ENCODE measurements at regions not wholly inside any gene's neighbourhood (a gene's known extent, or its start where the extent isn't known, plus 50 kb on each side); places are given as distances from the start of the nearest gene placed in this dataset.

DNA sequence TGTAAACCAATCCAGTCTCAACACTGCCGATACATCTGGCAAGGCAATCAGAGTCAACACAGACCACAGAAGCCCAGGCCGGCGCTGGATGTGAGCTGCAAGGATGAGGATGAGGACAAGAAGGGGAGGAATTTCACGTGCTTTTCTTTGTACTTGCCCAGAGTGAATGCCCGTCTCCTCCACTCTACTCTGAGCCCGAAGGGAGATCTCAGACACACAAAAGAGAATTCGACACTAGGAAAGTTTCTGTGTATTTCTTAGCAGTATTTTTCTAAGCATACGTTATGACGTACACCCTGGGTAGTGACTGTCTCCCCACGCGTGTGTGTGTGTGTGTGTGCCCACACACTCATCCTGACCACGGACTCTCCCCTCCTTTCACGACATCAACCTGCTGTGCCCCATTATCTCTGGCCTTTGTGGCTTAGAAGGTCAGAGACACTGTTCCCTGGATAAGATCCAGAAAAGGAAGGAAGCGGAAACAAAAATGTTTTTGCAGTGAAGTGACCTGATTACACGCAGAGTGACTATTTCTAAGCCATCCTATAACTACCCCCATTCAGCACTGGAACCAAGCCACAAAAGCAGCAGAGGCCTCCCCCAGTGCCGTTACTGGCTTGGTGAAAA is 227.3 kb upstream of the DAPK1 start:
- 29 to 38% methylated on average over 13 to 16 of the region's 16 CpGs for WGBS, 2 donors
- H3K4me3 ChIP-seq, result peak overlapping the region in 1 of 4 donors; percentile 5
- no peaks in the 10 kb centered on the region for H3K9me3 ChIP-seq
- H3K4me1 ChIP-seq, result peaks cover 0 to 44% (median 32%) of the 10 kb centered on the region in 3 donors
- peak overlapping the region in 2 of 4 donors; percentile 8 to 60 for H3K27ac ChIP-seq
- DNase-seq, result no peak
- no peaks in the 10 kb centered on the region for H3K36me3 ChIP-seq
- H3K27me3 ChIP-seq, result peaks cover 0 to 8% (median 0%) of the 10 kb centered on the region in 4 donors
- intact Hi-C loops (cut with DNase I), result no loop called here
- TF ChIP-seq POLR2A (IDR thresholded peaks at IDR 0.05), result no peak
- TF ChIP-seq, protein P1, sequence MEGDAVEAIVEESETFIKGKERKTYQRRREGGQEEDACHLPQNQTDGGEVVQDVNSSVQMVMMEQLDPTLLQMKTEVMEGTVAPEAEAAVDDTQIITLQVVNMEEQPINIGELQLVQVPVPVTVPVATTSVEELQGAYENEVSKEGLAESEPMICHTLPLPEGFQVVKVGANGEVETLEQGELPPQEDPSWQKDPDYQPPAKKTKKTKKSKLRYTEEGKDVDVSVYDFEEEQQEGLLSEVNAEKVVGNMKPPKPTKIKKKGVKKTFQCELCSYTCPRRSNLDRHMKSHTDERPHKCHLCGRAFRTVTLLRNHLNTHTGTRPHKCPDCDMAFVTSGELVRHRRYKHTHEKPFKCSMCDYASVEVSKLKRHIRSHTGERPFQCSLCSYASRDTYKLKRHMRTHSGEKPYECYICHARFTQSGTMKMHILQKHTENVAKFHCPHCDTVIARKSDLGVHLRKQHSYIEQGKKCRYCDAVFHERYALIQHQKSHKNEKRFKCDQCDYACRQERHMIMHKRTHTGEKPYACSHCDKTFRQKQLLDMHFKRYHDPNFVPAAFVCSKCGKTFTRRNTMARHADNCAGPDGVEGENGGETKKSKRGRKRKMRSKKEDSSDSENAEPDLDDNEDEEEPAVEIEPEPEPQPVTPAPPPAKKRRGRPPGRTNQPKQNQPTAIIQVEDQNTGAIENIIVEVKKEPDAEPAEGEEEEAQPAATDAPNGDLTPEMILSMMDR (IDR thresholded peaks at IDR 0.05), result no peak

DNA sequence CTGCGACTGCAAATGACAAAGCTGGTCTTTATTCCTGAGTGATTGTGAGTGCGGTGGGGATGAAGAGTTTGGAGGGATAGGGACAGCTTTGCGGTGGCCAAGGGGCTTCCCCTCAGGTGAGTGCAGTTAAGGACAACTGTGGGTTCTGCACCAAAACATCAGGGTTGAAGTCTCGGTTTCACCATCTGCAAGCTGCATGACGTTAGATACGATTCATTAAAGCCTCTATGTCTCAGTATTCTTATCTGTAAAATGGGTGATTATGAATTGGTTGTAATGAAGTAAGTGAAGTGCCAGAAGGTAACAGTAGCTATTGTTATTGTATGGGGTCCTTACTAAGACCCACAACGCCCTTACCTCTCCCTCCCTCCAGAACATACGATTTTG is 226.8 kb upstream of the DAPK1 start:
- Histone ChIP-seq H3K9me3 (no peaks in the 10 kb centered on the region), H3K4me3 (no peak overlapping the region), H3K27ac (no peak overlapping the region), H3K36me3 (no peaks in the 10 kb centered on the region), H3K4me1 (peaks cover 0 to 44% (median 32%) of the 10 kb centered on the region in 3 donors), H3K27me3 (peaks cover 0 to 8% (median 0%) of the 10 kb centered on the region in 4 donors)
- TF ChIP-seq, protein P1 (IDR thresholded peaks at IDR 0.05), result no peak
- no peak for TF ChIP-seq POLR2A (IDR thresholded peaks at IDR 0.05)
- intact Hi-C loops (cut with DNase I), result no loop called here
- DNase-seq, result no peak
- 71 to 84% methylated on average over 7 to 8 of the region's 8 CpGs for WGBS, 2 donors

DNA sequence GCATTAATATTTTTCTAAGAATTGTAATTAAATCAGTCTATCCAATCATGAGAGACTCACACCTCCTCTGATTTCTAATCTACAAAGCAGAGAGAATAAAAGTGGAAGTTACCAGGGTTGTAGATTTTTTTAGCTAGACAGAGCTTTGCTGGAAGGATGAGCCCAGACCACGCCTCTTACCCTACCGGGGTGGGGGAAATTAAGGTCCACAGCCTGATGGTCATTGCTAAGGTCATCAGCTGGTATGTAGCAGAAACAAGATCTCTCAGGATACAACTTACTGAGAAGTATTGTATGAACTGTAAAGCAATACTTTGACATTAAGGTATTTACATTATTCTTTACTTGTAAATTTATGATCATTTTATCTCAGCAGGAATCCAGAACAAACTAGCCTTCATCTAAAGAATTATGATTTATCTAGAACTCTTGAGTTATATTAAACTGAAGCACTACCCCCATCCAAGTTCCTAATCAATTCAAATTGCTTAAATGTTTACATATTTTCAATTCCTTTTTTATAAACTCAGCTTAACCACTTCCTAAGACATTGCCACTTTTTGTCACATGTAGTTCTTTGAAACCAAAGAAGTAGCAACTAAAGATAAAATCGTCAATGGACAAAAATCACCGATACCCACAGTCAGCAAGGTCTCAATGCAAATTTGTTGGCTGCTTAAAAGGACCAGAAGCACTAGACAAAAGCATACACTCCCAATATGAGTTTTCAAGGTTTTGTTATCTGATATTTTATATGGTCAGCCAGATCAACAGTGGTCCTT is 225.8 kb upstream of the DAPK1 start:
- Histone ChIP-seq H3K27ac (no peak overlapping the region), H3K36me3 (no peaks in the 10 kb centered on the region), H3K4me1 (peaks cover 0 to 39% (median 26%) of the 10 kb centered on the region in 3 donors), H3K9me3 (no peaks in the 10 kb centered on the region), H3K27me3 (peaks cover 0 to 8% (median 0%) of the 10 kb centered on the region in 4 donors), H3K4me3 (no peak overlapping the region)
- intact Hi-C loops (cut with DNase I), result no loop called here
- DNase-seq, result no peak
- 66 to 72% methylated on average over 4 of the region's 4 CpGs for WGBS, 2 donors
- TF ChIP-seq POLR2A (IDR thresholded peaks at IDR 0.05), result no peak
- TF ChIP-seq, protein P1 (IDR thresholded peaks at IDR 0.05), result no peak

DNA sequence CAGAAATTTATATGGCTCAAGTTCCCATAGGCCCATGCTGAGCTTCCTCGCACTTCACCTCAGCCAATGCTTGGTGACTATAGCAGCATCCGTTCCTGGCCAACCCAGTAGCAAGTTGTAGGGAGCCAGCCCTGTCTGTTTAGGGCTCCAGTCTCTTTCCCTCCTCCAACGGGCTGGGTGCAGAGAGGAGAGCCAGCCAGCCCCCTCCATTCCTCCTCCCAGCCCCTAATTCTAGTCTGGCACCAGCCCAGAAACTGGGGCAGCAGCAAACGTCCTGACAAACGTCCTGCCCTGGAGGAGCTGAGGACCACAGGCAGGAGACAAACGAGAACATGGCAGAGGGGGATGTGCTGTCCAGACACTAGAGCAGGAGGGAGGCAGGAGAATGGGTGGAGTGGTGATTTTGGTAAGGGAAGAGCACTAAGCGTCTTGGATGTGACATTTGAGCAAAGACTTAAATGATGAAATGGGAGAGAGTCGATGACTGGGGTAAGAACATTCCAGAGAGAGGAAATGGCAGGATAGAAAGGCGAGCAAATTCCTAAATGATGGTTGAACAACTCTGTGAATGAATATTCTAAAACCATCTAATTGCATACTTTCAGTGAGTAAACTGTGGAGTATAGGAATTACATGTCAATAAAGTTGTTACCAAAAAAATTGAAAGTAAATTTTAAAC is 222.5 kb upstream of the DAPK1 start:
- Histone ChIP-seq H3K27ac (no peak overlapping the region), H3K27me3 (peaks cover 0 to 7% (median 0%) of the 10 kb centered on the region in 4 donors), H3K9me3 (no peaks in the 10 kb centered on the region), H3K4me1 (peaks cover 0 to 6% (median 3%) of the 10 kb centered on the region in 3 donors), H3K4me3 (no peak overlapping the region), H3K36me3 (no peaks in the 10 kb centered on the region)
- DNase-seq, result no peak
- 77 to 88% methylated on average over 5 to 7 of the region's 9 CpGs for WGBS, 2 donors
- TF ChIP-seq, protein P1 (IDR thresholded peaks at IDR 0.05), result no peak
- intact Hi-C loops (cut with DNase I), result no loop called here
